ELF-1 (cell line): ENCODE measurements at regions not wholly inside any gene's neighbourhood (a gene's known extent, or its start where the extent isn't known, plus 50 kb on each side); places are given as distances from the start of the nearest gene placed in this dataset.
A peak's percentile ranks its signal among the peaks of the same experiment; 100 is the strongest.

Experiments used
- DNase-seq: peaks from one replicate; pipeline ENCODE4 v3.0.0-alpha.2; 2016; ENCODE audit warnings: low read depth, low spot score

- no peak for DNase-seq
Measured at GRCh38 chr5:129821477-129822131, 73.7 kb downstream of the MINAR2 start.

- DNase-seq, result no peak
Measured at GRCh38 chr5:129830288-129830687, 74.0 kb upstream of the CHSY3 start.

- DNase-seq, result no peak
Measured at GRCh38 chr5:129836321-129836720, 67.9 kb upstream of the CHSY3 start.

GRCh38 chr5:129844764-129845163 lies 59.5 kb upstream of the CHSY3 start:
- no peak for DNase-seq

GRCh38 chr5:129852747-129853352 lies 51.4 kb upstream of the CHSY3 start:
- DNase-seq, result peak; percentile 80

GRCh38 chr5:129853588-129853987 lies 50.7 kb upstream of the CHSY3 start:
- no peak for DNase-seq
